ENCODE measurements at regions not wholly inside any gene's neighbourhood (a gene's known extent, or its start where the extent isn't known, plus 50 kb on each side); places are given as distances from the start of the nearest gene placed in this dataset.

GRCh38 chr4:155434904-155435303 lies 58.1 kb upstream of the MAP9 start:
- POLR2A ChIA-PET, result no interaction called here
- no peak for TF ChIP-seq CTCF (IDR thresholded peaks at IDR 0.05)
- no peaks in the 10 kb centered on the region for H3K4me1 Mint-ChIP-seq (ENCODE audit: low read depth)
- H3K27ac Mint-ChIP-seq, result no peak overlapping the region
- intact Hi-C loops (cut with DNase I, micrococcal nuclease), result no loop called here
- ATAC-seq (ENCODE audit: poor library complexity), result no peak
- H3K4me3 ChIP-seq (ENCODE audit: low read length), result no peak overlapping the region
- peaks cover 0 to 3% of the 10 kb centered on the region in 2 experiments for H3K27me3 ChIP-seq (ENCODE audit: control insufficient read depth in 1 of 2, insufficient read depth in 2 of 2, low read length in 2 of 2)
- H3K36me3 Mint-ChIP-seq (ENCODE audit: low read depth), result no peaks in the 10 kb centered on the region
- H3K9me3 ChIP-seq (ENCODE audit: control insufficient read depth in 1 of 2, insufficient read depth in 1 of 2, low read length in 2 of 2), result peaks cover 0 to 3% of the 10 kb centered on the region in 2 experiments
- CTCF ChIA-PET, result no interaction called here
- no peak overlapping the region for H3K4me3 Mint-ChIP-seq
- no peaks in the 10 kb centered on the region for H3K27me3 Mint-ChIP-seq
- no peaks in the 10 kb centered on the region for H3K4me1 ChIP-seq (ENCODE audit: insufficient read depth, low read length)
- H3K9me3 Mint-ChIP-seq, result no peaks in the 10 kb centered on the region
- H3K36me3 ChIP-seq (ENCODE audit: insufficient read depth, low read length), result no peaks in the 10 kb centered on the region
- H3K27ac ChIP-seq (ENCODE audit: low read depth in 1 of 2, low read length in 2 of 2), result no peak overlapping the region
- no peak for DNase-seq

GRCh38 chr4:155434366-155434765 lies 57.6 kb upstream of the MAP9 start:
- CTCF ChIA-PET, result no interaction called here
- peaks cover 0 to 3% of the 10 kb centered on the region in 2 experiments for H3K27me3 ChIP-seq (ENCODE audit: control insufficient read depth in 1 of 2, insufficient read depth in 2 of 2, low read length in 2 of 2)
- H3K4me3 Mint-ChIP-seq, result no peak overlapping the region
- H3K9me3 Mint-ChIP-seq, result no peaks in the 10 kb centered on the region
- no peaks in the 10 kb centered on the region for H3K4me1 ChIP-seq (ENCODE audit: insufficient read depth, low read length)
- TF ChIP-seq CTCF (IDR thresholded peaks at IDR 0.05), result no peak
- POLR2A ChIA-PET, result no interaction called here
- intact Hi-C loops (cut with DNase I, micrococcal nuclease), result no loop called here
- no peaks in the 10 kb centered on the region for H3K4me1 Mint-ChIP-seq (ENCODE audit: low read depth)
- H3K9me3 ChIP-seq (ENCODE audit: control insufficient read depth in 1 of 2, insufficient read depth in 1 of 2, low read length in 2 of 2), result no peaks in the 10 kb centered on the region
- DNase-seq, result no peak
- H3K36me3 ChIP-seq (ENCODE audit: insufficient read depth, low read length), result no peaks in the 10 kb centered on the region
- H3K36me3 Mint-ChIP-seq (ENCODE audit: low read depth), result no peaks in the 10 kb centered on the region
- H3K4me3 ChIP-seq (ENCODE audit: low read length), result no peak overlapping the region
- ATAC-seq (ENCODE audit: poor library complexity), result no peak
- no peak overlapping the region for H3K27ac ChIP-seq (ENCODE audit: low read depth in 1 of 2, low read length in 2 of 2)
- H3K27ac Mint-ChIP-seq, result no peak overlapping the region
- no peaks in the 10 kb centered on the region for H3K27me3 Mint-ChIP-seq

- H3K36me3 Mint-ChIP-seq (ENCODE audit: low read depth), result no peaks in the 10 kb centered on the region
- TF ChIP-seq CTCF (IDR thresholded peaks at IDR 0.05), result no peak
- no peaks in the 10 kb centered on the region for H3K9me3 Mint-ChIP-seq
- Histone ChIP-seq H3K27me3 (ENCODE audit: control insufficient read depth in 1 of 2, insufficient read depth in 2 of 2, low read length in 2 of 2) (peaks cover 0 to 3% of the 10 kb centered on the region in 2 experiments), H3K36me3 (ENCODE audit: insufficient read depth, low read length) (no peaks in the 10 kb centered on the region), H3K4me3 (ENCODE audit: low read length) (no peak overlapping the region), H3K9me3 (ENCODE audit: control insufficient read depth in 1 of 2, insufficient read depth in 1 of 2, low read length in 2 of 2) (no peaks in the 10 kb centered on the region), H3K4me1 (ENCODE audit: insufficient read depth, low read length) (no peaks in the 10 kb centered on the region), H3K27ac (ENCODE audit: low read depth in 1 of 2, low read length in 2 of 2) (no peak overlapping the region)
- no peak overlapping the region for H3K4me3 Mint-ChIP-seq
- no peaks in the 10 kb centered on the region for H3K27me3 Mint-ChIP-seq
- CTCF ChIA-PET, result no interaction called here
- DNase-seq (no peak), ATAC-seq (ENCODE audit: poor library complexity) (no peak)
- H3K4me1 Mint-ChIP-seq (ENCODE audit: low read depth), result no peaks in the 10 kb centered on the region
- POLR2A ChIA-PET, result no interaction called here
- H3K27ac Mint-ChIP-seq, result no peak overlapping the region
- intact Hi-C loops (cut with DNase I, micrococcal nuclease), result no loop called here
Observed at GRCh38 chr4:155433636-155434360, 57.0 kb upstream of the MAP9 start.

Measured in CD4-positive, alpha-beta T cell (primary cell).